ENCODE measurements at regions not wholly inside any gene's neighbourhood (a gene's known extent, or its start where the extent isn't known, plus 50 kb on each side); places are given as distances from the start of the nearest gene placed in this dataset.
"Not testable (repeated sequence)": the region's sequence is repeated elsewhere in the genome, so short reads cannot be mapped to it uniquely, and the experiment has no call there.

- peak; percentile 58 for DNase-seq (ENCODE audit: low read depth)
These were observed 59.7 kb downstream of the RAP2B start for GRCh38 chr3:153221748-153222162.

DNA sequence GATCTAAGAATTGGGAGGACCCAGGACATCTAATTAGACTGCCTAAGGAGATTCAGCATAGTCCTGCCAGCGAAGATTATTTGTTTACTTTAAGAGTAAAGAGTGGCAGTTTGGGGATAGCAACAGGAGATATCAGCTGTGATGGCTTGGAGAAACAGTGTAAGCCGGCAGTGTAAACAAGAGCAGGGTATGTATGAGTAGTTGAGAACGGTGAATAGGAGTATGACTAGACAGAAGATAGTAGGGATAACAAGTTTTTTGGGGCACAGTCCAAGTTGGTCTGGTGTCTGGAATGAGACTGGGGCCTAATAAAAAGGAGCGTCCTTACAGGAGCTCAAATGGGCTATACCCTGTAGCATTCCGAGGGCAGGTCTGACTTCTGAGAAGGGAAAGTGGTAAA lies 64.9 kb downstream of the RAP2B start:
- DNase-seq (ENCODE audit: low read depth): not testable (repeated sequence)

- DNase-seq (ENCODE audit: low read depth): not testable (repeated sequence)
These were observed 68.4 kb downstream of the RAP2B start for GRCh38 chr3:153230427-153230826.

- DNase-seq (ENCODE audit: low read depth): not testable (repeated sequence)
These were observed 69.2 kb downstream of the RAP2B start for GRCh38 chr3:153231245-153231644.

GRCh38 chr3:153232050-153232752 lies 70.2 kb downstream of the RAP2B start:
- DNase-seq (ENCODE audit: low read depth): not testable (repeated sequence)

- DNase-seq (ENCODE audit: low read depth): no peak
These were observed 70.8 kb downstream of the RAP2B start for GRCh38 chr3:153232851-153233271.

GRCh38 chr3:153233986-153234385 lies 72.0 kb downstream of the RAP2B start:
- DNase-seq (ENCODE audit: low read depth): no peak

DNA sequence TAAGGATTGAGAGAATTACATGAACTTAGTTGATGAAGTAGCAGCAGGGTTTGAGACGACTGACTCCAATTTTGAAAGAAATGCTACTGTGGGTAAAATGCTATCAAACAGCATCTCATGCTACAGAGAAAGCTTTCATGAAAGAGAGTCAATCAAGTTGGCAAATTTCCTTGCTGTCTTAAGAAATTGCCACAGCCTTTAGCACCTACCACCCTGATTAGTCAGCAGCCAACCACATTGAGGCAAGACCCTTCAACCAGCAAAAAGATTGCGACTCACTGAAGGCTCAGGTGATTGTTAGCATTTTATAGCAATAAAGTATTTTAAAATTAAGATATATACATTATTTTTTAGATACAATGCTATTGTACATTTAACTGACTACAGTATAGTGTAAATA lies 80.9 kb downstream of the RAP2B start:
- peak; percentile 30 for DNase-seq (ENCODE audit: low read depth)

GRCh38 chr3:153244961-153245360 lies 82.9 kb downstream of the RAP2B start:
- no peak for DNase-seq (ENCODE audit: low read depth)

DNA sequence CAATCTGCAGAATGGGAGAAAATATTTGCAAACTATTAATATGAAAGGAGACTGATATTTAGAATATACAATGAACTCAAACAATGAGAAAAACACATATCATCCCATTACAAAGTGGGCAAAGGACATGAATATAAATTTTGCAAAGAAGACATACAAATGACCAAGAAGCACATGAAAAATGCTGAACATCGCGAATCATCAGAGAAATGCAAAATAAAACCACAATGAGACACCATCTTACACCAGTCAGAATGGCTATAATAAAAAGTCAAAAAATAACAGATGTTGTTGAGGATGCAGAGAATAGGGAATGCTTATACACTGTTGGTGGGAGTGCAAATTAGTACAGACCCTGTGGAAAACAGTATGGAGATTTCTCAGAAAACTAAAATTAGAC lies 83.6 kb downstream of the RAP2B start:
- DNase-seq (ENCODE audit: low read depth): no peak

GRCh38 chr3:153246331-153246730 lies 84.3 kb downstream of the RAP2B start:
- DNase-seq (ENCODE audit: low read depth): no peak

DNA sequence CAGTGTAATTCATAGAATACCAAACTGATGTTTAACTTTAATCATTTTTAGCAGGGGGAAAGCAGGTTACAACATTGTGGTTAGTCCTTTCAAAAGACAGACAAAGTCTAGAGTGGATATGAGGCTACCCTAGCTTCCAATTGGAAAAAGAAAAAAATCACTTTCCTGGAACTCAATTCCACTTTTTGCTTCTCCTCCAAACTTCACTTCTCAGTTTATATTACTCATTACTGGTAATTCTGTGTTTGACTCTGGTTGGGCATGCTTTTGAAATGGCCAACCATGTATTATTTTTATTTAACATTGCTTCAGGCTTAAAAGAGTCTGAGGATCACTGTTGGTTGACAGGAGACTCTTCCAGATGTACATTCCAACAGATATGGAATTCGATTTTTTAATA lies 84.8 kb downstream of the RAP2B start:
- DNase-seq (ENCODE audit: low read depth): peak; percentile 25

GRCh38 chr3:153247331-153248330 lies 85.6 kb downstream of the RAP2B start:
- DNase-seq (ENCODE audit: low read depth): no peak

DNA sequence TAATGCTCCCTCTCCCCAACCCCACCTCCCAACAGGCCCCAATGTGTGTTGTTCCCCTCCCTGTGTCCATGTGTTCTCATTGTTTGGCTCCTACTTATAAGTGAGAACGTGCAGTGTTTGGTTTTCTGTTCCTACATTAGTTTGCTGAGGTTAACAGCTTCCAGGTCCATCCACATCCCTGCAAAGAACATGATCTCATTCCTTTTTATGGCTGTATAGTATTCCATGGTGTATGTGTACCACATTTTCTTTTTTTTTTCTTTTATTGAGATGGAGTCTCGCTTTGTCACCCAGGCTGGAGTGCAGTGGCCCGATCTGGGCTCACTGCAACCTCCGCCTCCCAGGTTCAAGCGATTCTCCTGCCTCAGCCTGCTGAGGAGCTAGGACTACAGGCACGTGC lies 86.8 kb downstream of the RAP2B start:
- DNase-seq (ENCODE audit: low read depth): not testable (repeated sequence)

DNA sequence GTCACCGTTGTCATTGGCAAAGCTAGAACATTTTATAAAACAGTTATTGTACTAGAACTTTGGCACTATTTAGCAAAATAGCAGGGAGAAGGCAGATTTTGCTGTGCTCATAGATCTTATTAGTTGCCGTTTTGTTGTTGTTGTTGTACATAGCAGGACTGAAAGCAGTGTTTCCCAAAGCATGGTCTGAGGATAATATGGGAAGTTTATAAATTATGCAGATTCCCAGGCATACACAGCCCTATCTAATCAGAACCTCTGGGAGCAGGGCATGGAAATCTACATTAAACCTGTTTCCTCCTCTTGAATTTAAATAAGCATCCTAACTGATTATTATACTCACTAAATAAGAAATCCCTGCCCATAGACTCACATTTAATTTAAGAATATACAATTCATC lies 87.9 kb downstream of the RAP2B start:
- DNase-seq (ENCODE audit: low read depth): no peak

- no peak for DNase-seq (ENCODE audit: low read depth)
These were observed 88.4 kb downstream of the RAP2B start for GRCh38 chr3:153250446-153250845.

- peak; percentile 49 for DNase-seq (ENCODE audit: low read depth)
These were observed 90.9 kb downstream of the RAP2B start for GRCh38 chr3:153252963-153253362.

GRCh38 chr3:153254361-153254760 lies 92.3 kb downstream of the RAP2B start:
- DNase-seq (ENCODE audit: low read depth): no peak

DNA sequence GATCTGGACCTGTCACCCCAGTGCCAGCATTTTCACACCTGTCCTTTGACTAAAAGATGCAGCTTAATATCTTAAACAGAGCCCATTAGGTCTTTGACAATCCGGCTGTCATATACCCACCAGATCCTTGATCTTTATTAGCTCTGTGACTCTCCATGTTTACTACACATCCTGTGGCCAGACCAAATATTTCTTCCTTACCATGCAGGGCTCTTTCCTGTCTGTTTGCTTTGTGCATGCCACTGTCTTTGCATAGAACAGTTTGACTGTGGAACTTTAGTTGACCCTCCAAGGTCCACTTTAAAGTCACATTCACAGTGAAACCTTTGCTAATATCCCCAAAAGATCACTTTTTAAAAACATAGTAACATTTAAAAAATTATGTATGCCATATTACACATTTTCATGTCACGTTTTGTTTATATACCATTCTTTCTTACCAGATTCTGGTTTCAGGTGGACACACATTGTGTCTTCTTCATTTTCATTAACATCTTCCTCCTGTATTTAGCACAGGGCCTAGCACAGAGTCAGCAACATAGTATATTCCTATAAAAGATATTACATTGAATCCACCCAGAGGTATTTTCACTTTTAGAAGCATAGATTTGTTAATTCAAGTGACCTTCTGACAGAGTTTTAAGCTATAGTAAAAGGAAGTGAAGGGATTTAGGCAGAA lies 95.8 kb downstream of the RAP2B start:
- no peak for DNase-seq (ENCODE audit: low read depth)

- no peak for DNase-seq (ENCODE audit: low read depth)
These were observed 97.9 kb downstream of the RAP2B start for GRCh38 chr3:153259956-153260355.

DNA sequence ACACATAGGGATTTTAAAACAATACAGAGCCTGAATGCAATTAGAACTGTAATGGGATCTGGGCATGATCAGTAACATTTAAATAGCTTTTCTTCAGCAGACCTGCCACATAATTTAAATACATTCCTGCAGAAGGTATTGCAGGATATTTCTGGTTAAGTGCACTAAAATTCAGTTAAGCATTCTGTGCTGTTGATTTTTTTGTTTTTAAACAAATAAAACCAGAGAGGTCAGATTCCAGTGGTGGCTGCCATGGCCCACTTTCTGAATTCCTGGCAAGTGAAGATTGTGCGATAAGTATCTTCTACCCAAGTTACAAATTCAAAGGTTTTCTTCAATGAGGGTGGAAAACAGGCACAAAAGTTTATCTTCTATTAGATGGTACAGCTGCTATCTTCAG lies 98.7 kb downstream of the RAP2B start:
- DNase-seq (ENCODE audit: low read depth): peak; percentile 69

GRCh38 chr3:153266619-153267018 lies 104.6 kb downstream of the RAP2B start:
- DNase-seq (ENCODE audit: low read depth): no peak

Data from renal cortical epithelial cell (primary cell).